Stimulated activated CD8-positive, alpha-beta memory T cell treated with anti-CD3 and anti-CD28 coated beads, Interleukin-4, amount 100 ng/mL, for 24 hours (primary cell): ENCODE measurements at regions not wholly inside any gene's neighbourhood (a gene's known extent, or its start where the extent isn't known, plus 50 kb on each side); places are given as distances from the start of the nearest gene placed in this dataset.

Experiments
- DNase-seq: peaks from one replicate; pipeline ENCODE4 v3.0.0-alpha.2; 2020; ENCODE audit warnings: low read depth

GRCh38 chr15:93485438-93486327 is 396.7 kb upstream of the RGMA start:
- no peak for DNase-seq

DNA sequence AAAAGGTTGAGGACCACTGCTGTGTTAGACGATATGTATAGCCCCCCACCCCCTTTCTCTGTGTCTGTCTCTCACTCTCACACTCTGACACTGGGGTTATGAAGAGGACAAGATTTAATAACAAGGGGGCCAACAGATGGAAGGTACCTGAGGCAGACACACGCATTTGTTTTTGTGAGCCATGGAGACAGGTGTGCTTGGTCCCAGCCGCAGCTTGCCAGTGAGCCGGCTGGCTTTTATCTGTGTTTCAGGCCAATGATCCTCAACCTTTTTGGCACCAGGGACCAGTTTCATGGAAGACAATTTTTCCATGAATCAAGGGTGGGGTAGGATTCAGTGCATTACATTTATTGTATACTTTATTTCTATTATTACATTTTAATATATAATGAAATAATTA is 394.9 kb upstream of the RGMA start:
- DNase-seq = no peak

- DNase-seq = no peak
Observed at GRCh38 chr15:93482731-93483130, 393.7 kb upstream of the RGMA start.

DNA sequence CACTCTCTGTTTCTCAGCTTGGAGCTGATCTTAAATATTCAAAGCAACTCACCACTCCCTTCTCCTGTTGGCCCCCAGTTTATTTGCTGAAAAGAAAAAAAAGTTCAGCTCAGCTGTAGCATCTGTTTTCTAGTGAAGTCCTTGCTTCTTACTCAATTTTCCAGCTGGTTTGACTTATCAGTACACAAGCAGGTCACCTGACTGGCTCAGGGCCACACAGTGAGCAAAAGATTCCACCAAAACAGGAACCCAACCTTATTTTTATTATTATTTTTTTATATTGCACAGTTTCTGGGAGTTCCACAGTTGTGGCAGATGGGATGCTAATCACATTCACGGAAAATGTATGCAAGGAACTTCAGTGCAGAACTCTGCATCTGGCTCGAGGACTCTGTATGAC is 390.7 kb upstream of the RGMA start:
- DNase-seq = no peak

- DNase-seq = no peak
Observed at GRCh38 chr15:93478947-93479346, 389.9 kb upstream of the RGMA start.

- no peak for DNase-seq
Observed at GRCh38 chr15:93477721-93478120, 388.7 kb upstream of the RGMA start.

DNA sequence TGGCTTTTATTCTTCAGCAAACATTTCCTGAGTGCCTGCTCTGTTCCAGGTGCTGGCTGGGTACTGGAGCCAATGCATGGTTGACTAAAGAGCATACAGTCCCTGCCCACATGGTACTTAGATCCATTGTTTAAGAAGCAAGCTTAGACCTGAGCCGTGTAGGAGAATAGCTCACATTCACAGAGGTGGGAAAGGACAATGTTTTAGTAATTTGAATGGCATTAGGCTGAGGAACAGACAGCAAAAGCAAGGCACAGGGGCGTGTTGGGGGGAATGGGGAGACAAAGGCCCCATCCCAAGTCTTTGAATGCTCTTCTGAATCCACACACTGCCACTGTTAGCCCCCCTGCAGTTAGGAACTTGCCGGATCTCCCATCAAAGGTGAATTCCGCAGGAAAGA is 388.2 kb upstream of the RGMA start:
- DNase-seq = no peak

DNA sequence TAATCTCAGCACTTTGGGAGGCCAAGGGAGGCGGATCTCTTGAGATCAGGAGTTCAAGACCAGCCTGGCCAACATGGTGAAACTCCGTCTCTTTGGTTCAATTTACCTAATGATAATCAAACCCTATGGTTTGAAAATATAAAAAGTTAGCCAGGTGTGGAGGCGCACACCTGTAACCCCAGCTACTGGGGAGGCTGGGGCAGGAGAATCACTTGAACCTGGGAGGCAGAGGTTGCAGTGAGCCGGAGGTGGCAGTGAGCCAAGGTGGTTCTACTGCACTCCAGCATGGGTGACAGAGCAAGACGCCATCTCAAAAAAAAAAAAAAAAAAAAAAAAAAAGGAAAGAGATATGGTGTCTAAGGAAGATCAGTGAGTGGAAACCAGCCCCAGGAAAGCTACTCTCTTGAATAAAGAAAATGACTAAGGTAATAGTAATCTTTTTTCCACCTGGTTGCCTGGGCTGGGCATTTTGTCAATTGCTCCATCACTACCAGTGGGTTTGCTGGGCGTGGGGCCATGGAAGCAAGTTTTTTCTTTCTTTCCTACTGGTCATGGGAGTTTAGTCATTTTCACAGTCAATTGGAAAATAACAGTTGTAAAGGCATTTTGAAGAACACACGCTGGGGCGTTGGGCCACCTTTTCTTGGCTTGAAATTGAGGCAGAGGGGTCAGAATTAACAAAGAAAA is 387.6 kb upstream of the RGMA start:
- DNase-seq = no peak

- no peak for DNase-seq
Observed at GRCh38 chr15:93474728-93475127, 385.7 kb upstream of the RGMA start.

- DNase-seq = no peak
Observed at GRCh38 chr15:93469994-93470393, 381.0 kb upstream of the RGMA start.

DNA sequence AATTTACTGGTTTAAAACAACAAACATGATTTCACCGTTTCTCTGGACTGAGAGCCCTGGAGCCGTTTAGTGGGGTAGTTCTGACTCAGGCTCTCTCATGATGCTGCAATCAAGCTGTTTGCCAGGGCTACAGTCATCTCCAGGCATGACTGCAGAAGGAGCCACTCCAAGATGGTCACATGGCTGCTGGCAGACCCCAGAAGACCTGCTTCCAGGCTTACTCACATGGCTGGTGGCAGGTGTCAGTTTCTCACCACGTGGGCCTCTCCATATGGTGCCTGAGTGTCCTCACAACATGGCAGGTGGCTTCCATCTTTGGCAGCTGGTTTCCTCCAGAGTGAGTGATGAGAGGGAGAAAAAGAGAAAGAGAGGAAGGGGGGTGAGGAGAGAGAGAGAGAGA is 378.3 kb upstream of the RGMA start:
- DNase-seq = no peak

- no peak for DNase-seq
Observed at GRCh38 chr15:93466380-93466779, 377.4 kb upstream of the RGMA start.

GRCh38 chr15:93462690-93463089 is 373.7 kb upstream of the RGMA start:
- no peak for DNase-seq

GRCh38 chr15:93460717-93461116 is 371.7 kb upstream of the RGMA start:
- no peak for DNase-seq

GRCh38 chr15:93459396-93459795 is 370.4 kb upstream of the RGMA start:
- no peak for DNase-seq

DNA sequence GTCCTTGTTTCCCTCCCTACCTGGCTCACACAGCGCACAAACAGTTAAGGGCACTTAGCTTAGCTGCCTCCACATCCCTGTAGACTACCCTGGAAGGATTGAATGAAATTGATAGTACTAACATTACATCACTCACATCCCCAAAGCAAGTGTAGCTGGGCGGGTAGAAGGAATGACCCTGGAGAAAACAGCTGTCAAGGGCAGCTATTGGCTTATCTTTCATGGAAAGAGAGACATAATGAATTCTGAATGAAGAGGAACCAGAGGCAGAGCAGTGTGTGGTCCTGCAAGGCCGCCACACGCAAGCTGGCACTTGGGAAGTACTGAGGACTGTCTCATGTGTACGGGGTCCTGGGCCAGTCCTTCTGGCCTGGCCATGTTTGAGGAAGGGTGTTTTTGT is 369.6 kb upstream of the RGMA start:
- no peak for DNase-seq

GRCh38 chr15:93454788-93455187 is 365.8 kb upstream of the RGMA start:
- DNase-seq = no peak

GRCh38 chr15:93452537-93453211 is 363.7 kb upstream of the RGMA start:
- DNase-seq = no peak

DNA sequence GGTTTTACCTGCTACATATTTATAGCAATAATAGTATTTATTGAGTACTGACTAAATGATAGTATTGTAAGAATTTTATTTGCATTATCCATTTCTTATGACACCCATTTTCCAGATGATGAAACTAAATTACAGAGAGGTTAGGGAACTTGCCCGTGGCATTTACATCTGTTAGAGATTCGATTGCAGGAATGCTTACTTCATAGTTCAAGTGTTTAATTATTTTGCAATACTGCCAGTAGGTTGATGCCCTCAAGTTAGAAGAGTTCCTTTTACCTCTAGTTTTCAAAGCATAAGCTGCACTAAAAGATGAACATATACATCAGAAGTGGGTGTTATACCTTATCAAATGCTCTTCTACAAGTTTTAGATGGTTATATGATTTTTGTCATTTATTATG is 362.8 kb upstream of the RGMA start:
- no peak for DNase-seq

GRCh38 chr15:93451265-93451664 is 362.3 kb upstream of the RGMA start:
- no peak for DNase-seq

DNA sequence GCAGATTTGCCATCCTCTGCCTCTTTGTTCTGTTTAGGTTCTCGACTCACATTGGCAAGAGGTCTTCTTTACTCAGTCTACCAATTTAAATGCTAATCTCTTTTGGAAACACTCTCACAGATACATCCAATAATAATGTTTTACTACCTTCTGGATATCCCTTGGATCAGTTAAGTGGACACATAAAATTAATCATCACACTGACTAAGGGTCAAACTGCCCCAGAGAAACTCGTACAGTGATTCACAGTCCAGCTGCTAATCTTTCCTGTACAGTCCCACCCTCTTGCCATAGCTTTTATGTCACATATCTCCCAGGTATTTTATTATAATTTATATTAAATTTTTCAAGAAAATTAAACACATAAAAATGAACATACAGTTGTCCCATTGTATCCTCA is 360.8 kb upstream of the RGMA start:
- DNase-seq = no peak

- no peak for DNase-seq
Observed at GRCh38 chr15:93438310-93438709, 349.3 kb upstream of the RGMA start.

DNA sequence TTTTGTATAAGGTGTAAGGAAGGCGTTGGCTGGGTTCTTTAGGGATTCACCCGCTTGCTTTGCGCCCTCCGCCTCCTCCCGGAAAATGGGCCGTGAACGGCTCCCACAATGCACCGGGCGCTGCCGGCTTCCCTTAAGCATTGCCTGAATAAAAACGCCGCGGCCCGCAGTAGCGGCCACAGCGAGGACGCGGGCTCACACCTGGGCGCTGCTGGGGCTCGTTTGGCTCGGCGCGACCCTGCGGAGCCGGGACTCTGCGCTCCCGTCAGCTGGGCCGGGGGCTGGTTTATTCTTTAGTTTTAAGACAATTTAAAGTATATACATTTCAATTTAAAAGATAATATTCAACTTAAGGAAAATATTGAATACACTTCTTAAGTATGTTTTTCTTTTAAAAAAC is 343.5 kb upstream of the RGMA start:
- no peak for DNase-seq
